ENCODE measurements at regions not wholly inside any gene's neighbourhood (a gene's known extent, or its start where the extent isn't known, plus 50 kb on each side); places are given as distances from the start of the nearest gene placed in this dataset.

GRCh38 chr1:244191581-244191980, 140.5 kb downstream of the ZBTB18 start:
- FAIRE-seq, result no peak

GRCh38 chr1:244192325-244192724, 141.2 kb downstream of the ZBTB18 start:
- DNase-seq (ENCODE audit: insufficient read length, low spot score), result no peak
- FAIRE-seq, result no peak

More at GRCh38 chr1:244191581-244191980, 140.5 kb downstream of the ZBTB18 start:
- DNase-seq (ENCODE audit: insufficient read length, low spot score), result no peak

GRCh38 chr1:244196571-244197285, 145.6 kb downstream of the ZBTB18 start:
- FAIRE-seq, result no peak
- no peak for DNase-seq (ENCODE audit: insufficient read length, low spot score)

- DNase-seq (ENCODE audit: insufficient read length, low spot score) (no peak), FAIRE-seq (no peak)
Observed at GRCh38 chr1:244197851-244198375, 146.8 kb downstream of the ZBTB18 start.

- FAIRE-seq (no peak), DNase-seq (ENCODE audit: insufficient read length, low spot score) (no peak)
Observed at GRCh38 chr1:244199902-244200301, 148.8 kb downstream of the ZBTB18 start.

- FAIRE-seq (no peak), DNase-seq (ENCODE audit: insufficient read length, low spot score) (no peak)
Observed at GRCh38 chr1:244200596-244200995, 149.5 kb downstream of the ZBTB18 start.

- DNase-seq (ENCODE audit: insufficient read length, low spot score) (no peak), FAIRE-seq (no peak)
Observed at GRCh38 chr1:244201750-244202149, 150.7 kb downstream of the ZBTB18 start.

GRCh38 chr1:244204004-244204403, 152.9 kb downstream of the ZBTB18 start:
- DNase-seq (ENCODE audit: insufficient read length, low spot score) (no peak), FAIRE-seq (no peak)

GRCh38 chr1:244205171-244205570, 154.1 kb downstream of the ZBTB18 start:
- no peak for DNase-seq (ENCODE audit: insufficient read length, low spot score)
- no peak for FAIRE-seq

- DNase-seq (ENCODE audit: insufficient read length, low spot score), result no peak
- no peak for FAIRE-seq
Observed at GRCh38 chr1:244205906-244206305, 154.8 kb downstream of the ZBTB18 start.

GRCh38 chr1:244207042-244207934, 156.2 kb downstream of the ZBTB18 start:
- FAIRE-seq, result no peak
- no peak for DNase-seq (ENCODE audit: insufficient read length, low spot score)

GRCh38 chr1:244207935-244208244, 156.8 kb downstream of the ZBTB18 start:
- FAIRE-seq, result no peak
- no peak for DNase-seq (ENCODE audit: insufficient read length, low spot score)

GRCh38 chr1:244209955-244210354, 158.9 kb downstream of the ZBTB18 start:
- DNase-seq (ENCODE audit: insufficient read length, low spot score) (no peak), FAIRE-seq (no peak)

GRCh38 chr1:244210884-244211558, 159.9 kb downstream of the ZBTB18 start:
- DNase-seq (ENCODE audit: insufficient read length, low spot score), result no peak
- no peak for FAIRE-seq

- FAIRE-seq (no peak), DNase-seq (ENCODE audit: insufficient read length, low spot score) (no peak)
Observed at GRCh38 chr1:244211559-244211944, 160.5 kb downstream of the ZBTB18 start.

GRCh38 chr1:244212219-244212618, 161.1 kb downstream of the ZBTB18 start:
- DNase-seq (ENCODE audit: insufficient read length, low spot score) (no peak), FAIRE-seq (no peak)

GRCh38 chr1:244212797-244213475, 161.9 kb downstream of the ZBTB18 start:
- FAIRE-seq (no peak), DNase-seq (ENCODE audit: insufficient read length, low spot score) (no peak)

- no peak for FAIRE-seq
Observed at GRCh38 chr1:244214009-244214967, 163.2 kb downstream of the ZBTB18 start.

GRCh38 chr1:244216836-244217235, 165.8 kb downstream of the ZBTB18 start:
- no peak for FAIRE-seq
- no peak for DNase-seq (ENCODE audit: insufficient read length, low spot score)

More at GRCh38 chr1:244214009-244214967, 163.2 kb downstream of the ZBTB18 start:
- no peak for DNase-seq (ENCODE audit: insufficient read length, low spot score)

- DNase-seq (ENCODE audit: insufficient read length, low spot score) (no peak), FAIRE-seq (no peak)
Observed at GRCh38 chr1:244217711-244218110, 166.6 kb downstream of the ZBTB18 start.
